Stimulated activated effector memory CD8-positive, alpha-beta T cell treated with anti-CD3 and anti-CD28 coated beads, Interleukin-12 subunit alpha, Interleukin-12 subunit beta, amount 100 ng/mL, for 72 hours (primary cell): ENCODE measurements at regions not wholly inside any gene's neighbourhood (a gene's known extent, or its start where the extent isn't known, plus 50 kb on each side); places are given as distances from the start of the nearest gene placed in this dataset.
"Not testable (repeated sequence)": the region's sequence is repeated elsewhere in the genome, so short reads cannot be mapped to it uniquely, and the experiment has no call there.

Experiments used
- ATAC-seq: fragments of 150-1000 bp; cut with Tn5 transposase; 2 replicates; pipeline ENCODE4 v1.10.0; 2021
- DNase-seq, 2 donors: peaks; one replicate each; pipeline ENCODE4 v3.0.0; 2021 to 2022; ENCODE audit warnings: low spot score in 2 of 2
- H3K27ac Mint-ChIP-seq: one replicate; pipeline ENCODE4 v1.8.0; 2022; ENCODE audit warnings: mild to moderate bottlenecking, mixed read lengths
- H3K36me3 Mint-ChIP-seq: one replicate; pipeline ENCODE4 v1.8.0; 2022; ENCODE audit warnings: mild to moderate bottlenecking, mixed read lengths
- H3K4me1 Mint-ChIP-seq: one replicate; pipeline ENCODE4 v1.8.0; 2022; ENCODE audit warnings: mixed read lengths
- H3K4me3 Mint-ChIP-seq: one replicate; pipeline ENCODE4 v1.8.0; 2022; ENCODE audit warnings: mild to moderate bottlenecking, mixed read lengths
- H3K9me3 Mint-ChIP-seq: one replicate; pipeline ENCODE4 v1.8.0; 2022; ENCODE audit warnings: mixed read lengths

GRCh38 chr1:182331387-182331786 lies 60.2 kb downstream of the GLUL start:
- peaks cover 6% of the 10 kb centered on the region for H3K4me1 Mint-ChIP-seq

GRCh38 chr1:182330303-182330702 lies 61.3 kb downstream of the GLUL start:
- Mint-ChIP-seq H3K27ac (peak overlapping the region; percentile 38), H3K9me3 (no peaks in the 10 kb centered on the region), H3K36me3 (no peaks in the 10 kb centered on the region), H3K4me1 (peaks cover 6% of the 10 kb centered on the region), H3K4me3 (no peak overlapping the region)
- ATAC-seq = no peak
- no peak for DNase-seq

More at GRCh38 chr1:182331387-182331786, 60.2 kb downstream of the GLUL start:
- ATAC-seq (no peak), DNase-seq (no peak)
- no peak overlapping the region for H3K27ac Mint-ChIP-seq
- H3K9me3 Mint-ChIP-seq = no peaks in the 10 kb centered on the region
- H3K36me3 Mint-ChIP-seq = no peaks in the 10 kb centered on the region
- no peak overlapping the region for H3K4me3 Mint-ChIP-seq

GRCh38 chr1:182329471-182329870 lies 62.1 kb downstream of the GLUL start:
- ATAC-seq = no peak
- Mint-ChIP-seq H3K4me3 (no peak overlapping the region), H3K9me3 (no peaks in the 10 kb centered on the region), H3K36me3 (no peaks in the 10 kb centered on the region), H3K27ac (no peak overlapping the region), H3K4me1 (peaks cover under 1% of the 10 kb centered on the region)
- DNase-seq = no peak

GRCh38 chr1:182328591-182328990 lies 63.0 kb downstream of the GLUL start:
- ATAC-seq (no peak), DNase-seq (no peak)
- H3K4me3 Mint-ChIP-seq = no peak overlapping the region
- H3K36me3 Mint-ChIP-seq = no peaks in the 10 kb centered on the region
- H3K4me1 Mint-ChIP-seq = no peaks in the 10 kb centered on the region
- H3K27ac Mint-ChIP-seq = no peak overlapping the region
- no peaks in the 10 kb centered on the region for H3K9me3 Mint-ChIP-seq

GRCh38 chr1:182325339-182325738 lies 66.3 kb downstream of the GLUL start:
- Mint-ChIP-seq H3K4me1 (no peaks in the 10 kb centered on the region), H3K9me3 (no peaks in the 10 kb centered on the region), H3K36me3 (no peaks in the 10 kb centered on the region), H3K27ac (no peak overlapping the region), H3K4me3 (no peak overlapping the region)
- DNase-seq = no peak
- no peak for ATAC-seq

- H3K4me3 Mint-ChIP-seq, ATAC-seq, H3K4me1 Mint-ChIP-seq, H3K36me3 Mint-ChIP-seq, DNase-seq, H3K9me3 Mint-ChIP-seq: not testable (repeated sequence)
- H3K27ac Mint-ChIP-seq = peak overlapping the region; percentile 26
Measured at GRCh38 chr1:182321532-182321931, 70.1 kb downstream of the GLUL start.

GRCh38 chr1:182317611-182318161 lies 73.9 kb downstream of the GLUL start:
- Mint-ChIP-seq H3K36me3 (no peaks in the 10 kb centered on the region), H3K9me3 (no peaks in the 10 kb centered on the region), H3K4me3 (no peak overlapping the region), H3K27ac (peak overlapping the region; percentile 6), H3K4me1 (no peaks in the 10 kb centered on the region)
- ATAC-seq (no peak), DNase-seq (no peak)

- not testable (repeated sequence) for H3K36me3 Mint-ChIP-seq, H3K4me3 Mint-ChIP-seq, DNase-seq, H3K4me1 Mint-ChIP-seq, H3K9me3 Mint-ChIP-seq, ATAC-seq
- H3K27ac Mint-ChIP-seq = peak overlapping the region; percentile 9
Measured at GRCh38 chr1:182316454-182316853, 75.1 kb downstream of the GLUL start.

- H3K27ac Mint-ChIP-seq = no peak overlapping the region
- H3K36me3 Mint-ChIP-seq = no peaks in the 10 kb centered on the region
- H3K9me3 Mint-ChIP-seq = no peaks in the 10 kb centered on the region
- H3K4me1 Mint-ChIP-seq = no peaks in the 10 kb centered on the region
- no peak for ATAC-seq
- DNase-seq = no peak
- H3K4me3 Mint-ChIP-seq = no peak overlapping the region
Measured at GRCh38 chr1:182315167-182315556, 76.4 kb downstream of the GLUL start.

- Mint-ChIP-seq H3K9me3 (no peaks in the 10 kb centered on the region), H3K27ac (no peak overlapping the region), H3K4me3 (no peak overlapping the region), H3K4me1 (no peaks in the 10 kb centered on the region), H3K36me3 (no peaks in the 10 kb centered on the region)
- DNase-seq (no peak), ATAC-seq (no peak)
Measured at GRCh38 chr1:182309631-182310351, 81.8 kb downstream of the GLUL start.

- Mint-ChIP-seq H3K9me3 (no peaks in the 10 kb centered on the region), H3K36me3 (no peaks in the 10 kb centered on the region), H3K4me1 (no peaks in the 10 kb centered on the region), H3K4me3 (no peak overlapping the region), H3K27ac (no peak overlapping the region)
- DNase-seq (no peak), ATAC-seq (no peak)
Measured at GRCh38 chr1:182308826-182309225, 82.8 kb downstream of the GLUL start.

- H3K9me3 Mint-ChIP-seq, DNase-seq, H3K4me1 Mint-ChIP-seq, H3K4me3 Mint-ChIP-seq, H3K27ac Mint-ChIP-seq, H3K36me3 Mint-ChIP-seq, ATAC-seq: not testable (repeated sequence)
Measured at GRCh38 chr1:182307486-182307885, 84.1 kb downstream of the GLUL start.

- H3K27ac Mint-ChIP-seq = no peak overlapping the region
- H3K9me3 Mint-ChIP-seq = no peaks in the 10 kb centered on the region
- H3K4me3 Mint-ChIP-seq = no peak overlapping the region
- ATAC-seq (no peak), DNase-seq (no peak)
- H3K4me1 Mint-ChIP-seq = peaks cover 18% of the 10 kb centered on the region
- no peaks in the 10 kb centered on the region for H3K36me3 Mint-ChIP-seq
Measured at GRCh38 chr1:182305861-182306260, 85.7 kb downstream of the GLUL start.

- DNase-seq (no peak), ATAC-seq (no peak)
- H3K27ac Mint-ChIP-seq = no peak overlapping the region
- H3K4me3 Mint-ChIP-seq = no peak overlapping the region
- no peaks in the 10 kb centered on the region for H3K9me3 Mint-ChIP-seq
- H3K36me3 Mint-ChIP-seq = peaks cover 2% of the 10 kb centered on the region
- peaks cover 29% of the 10 kb centered on the region for H3K4me1 Mint-ChIP-seq
Measured at GRCh38 chr1:182304627-182305026, 87.0 kb downstream of the GLUL start.

- Mint-ChIP-seq H3K9me3 (no peaks in the 10 kb centered on the region), H3K36me3 (peaks cover 6% of the 10 kb centered on the region), H3K4me3 (no peak overlapping the region), H3K27ac (no peak overlapping the region), H3K4me1 (peaks cover 32% of the 10 kb centered on the region)
- no peak for ATAC-seq
- DNase-seq = no peak
Measured at GRCh38 chr1:182304218-182304617, 87.4 kb downstream of the GLUL start.

- Mint-ChIP-seq H3K4me1 (peaks cover 32% of the 10 kb centered on the region), H3K36me3 (peaks cover 6% of the 10 kb centered on the region), H3K27ac (no peak overlapping the region), H3K9me3 (no peaks in the 10 kb centered on the region), H3K4me3 (no peak overlapping the region)
- no peak for ATAC-seq
- no peak for DNase-seq
Measured at GRCh38 chr1:182303778-182304177, 87.8 kb downstream of the GLUL start.
